Activated CD8-positive, alpha-beta T cell treated with anti-CD3 and anti-CD28 coated beads for 36 hours (primary cell): ENCODE measurements at regions not wholly inside any gene's neighbourhood (a gene's known extent, or its start where the extent isn't known, plus 50 kb on each side); places are given as distances from the start of the nearest gene placed in this dataset.

Source experiments
- ATAC-seq: fragments of 200-7000 bp; cut with Tn5 transposase; one replicate; pipeline ENCODE4 v1.10.0; 2021; ENCODE audit warnings: mild to moderate bottlenecking, moderate library complexity
- CTCF ChIA-PET: fragments of 350-600 bp; sonication (Branson Sonifier 250); formaldehyde crosslinking; loops from one replicate; lab custom pipeline; 2021; ENCODE audit warnings: antibody characterized with exemption; lab: Charles Lee
- POLR2A ChIA-PET: fragments of 350-600 bp; sonication (Branson Sonifier 250); formaldehyde crosslinking; loops from one replicate; lab custom pipeline; 2021; ENCODE audit warnings: antibody characterized with exemption; lab: Charles Lee
- DNase-seq: peaks from one replicate; pipeline ENCODE4 v3.0.0-alpha.2; 2020
- H3K27ac Mint-ChIP-seq: one replicate; pipeline ENCODE4 v1.8.0; 2021; ENCODE audit warnings: mild to moderate bottlenecking, mixed read lengths
- H3K27me3 Mint-ChIP-seq: one replicate; pipeline ENCODE4 v1.8.0; 2021; ENCODE audit warnings: mixed read lengths
- H3K36me3 Mint-ChIP-seq: one replicate; pipeline ENCODE4 v1.8.0; 2021; ENCODE audit warnings: low read depth, mixed read lengths
- H3K4me1 Mint-ChIP-seq: one replicate; pipeline ENCODE4 v1.8.0; 2021; ENCODE audit warnings: low read depth, mixed read lengths
- H3K4me3 Mint-ChIP-seq: one replicate; pipeline ENCODE4 v1.8.0; 2021; ENCODE audit warnings: mild to moderate bottlenecking, moderate library complexity, mixed read lengths
- H3K9me3 Mint-ChIP-seq: one replicate; pipeline ENCODE4 v1.8.0; 2021; ENCODE audit warnings: mixed read lengths
- intact Hi-C: fragments of 100-400 bp; cut with micrococcal nuclease; formaldehyde crosslinking; loops from one replicate; pipeline ENCODE4 v1.10.0; 2022
- TF ChIP-seq, protein P1 (sequence below): fragments of 200-600 bp; IDR thresholded peaks from one replicate; pipeline ENCODE4 v1.8.0; 2022; ENCODE audit warnings: antibody characterized with exemption, mild to moderate bottlenecking

DNA sequence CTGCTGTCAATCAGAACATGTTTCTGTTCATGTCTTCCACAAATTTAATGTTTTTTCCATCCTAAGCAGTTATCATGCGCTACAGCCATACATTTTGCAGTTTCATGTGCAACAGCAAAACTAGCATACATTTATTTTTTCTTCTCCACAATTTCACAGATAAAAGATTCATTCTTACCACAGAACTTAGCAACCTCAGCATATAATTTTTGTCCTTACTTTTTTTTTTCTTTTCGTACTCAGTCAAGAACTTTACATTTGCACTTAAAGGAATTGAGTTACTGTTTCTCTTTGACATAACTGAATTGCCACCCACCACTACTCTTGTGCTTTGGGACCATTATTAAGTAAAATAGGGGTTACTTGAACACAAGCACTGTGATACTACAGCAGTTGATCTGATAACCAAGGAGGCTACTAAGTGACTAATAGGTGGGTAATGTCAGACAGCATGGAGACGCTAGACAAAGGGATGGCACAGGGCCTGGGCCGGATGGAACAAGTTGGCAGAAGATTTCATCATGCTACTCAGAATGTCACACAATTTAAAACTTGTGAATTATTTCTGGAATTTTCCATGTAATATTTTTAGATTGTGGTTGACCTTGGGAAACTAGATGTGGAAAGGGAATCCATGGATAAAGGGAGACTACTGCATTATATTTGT is 50.2 kb upstream of the LHX8 start:
- TF ChIP-seq, protein P1, sequence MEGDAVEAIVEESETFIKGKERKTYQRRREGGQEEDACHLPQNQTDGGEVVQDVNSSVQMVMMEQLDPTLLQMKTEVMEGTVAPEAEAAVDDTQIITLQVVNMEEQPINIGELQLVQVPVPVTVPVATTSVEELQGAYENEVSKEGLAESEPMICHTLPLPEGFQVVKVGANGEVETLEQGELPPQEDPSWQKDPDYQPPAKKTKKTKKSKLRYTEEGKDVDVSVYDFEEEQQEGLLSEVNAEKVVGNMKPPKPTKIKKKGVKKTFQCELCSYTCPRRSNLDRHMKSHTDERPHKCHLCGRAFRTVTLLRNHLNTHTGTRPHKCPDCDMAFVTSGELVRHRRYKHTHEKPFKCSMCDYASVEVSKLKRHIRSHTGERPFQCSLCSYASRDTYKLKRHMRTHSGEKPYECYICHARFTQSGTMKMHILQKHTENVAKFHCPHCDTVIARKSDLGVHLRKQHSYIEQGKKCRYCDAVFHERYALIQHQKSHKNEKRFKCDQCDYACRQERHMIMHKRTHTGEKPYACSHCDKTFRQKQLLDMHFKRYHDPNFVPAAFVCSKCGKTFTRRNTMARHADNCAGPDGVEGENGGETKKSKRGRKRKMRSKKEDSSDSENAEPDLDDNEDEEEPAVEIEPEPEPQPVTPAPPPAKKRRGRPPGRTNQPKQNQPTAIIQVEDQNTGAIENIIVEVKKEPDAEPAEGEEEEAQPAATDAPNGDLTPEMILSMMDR, result no peak
- Mint-ChIP-seq H3K4me3 (no peak overlapping the region), H3K27me3 (no peaks in the 10 kb centered on the region), H3K36me3 (no peaks in the 10 kb centered on the region), H3K9me3 (peaks cover 4% of the 10 kb centered on the region), H3K27ac (no peak overlapping the region), H3K4me1 (no peaks in the 10 kb centered on the region)
- POLR2A ChIA-PET, result no interaction called here
- CTCF ChIA-PET, result no interaction called here
- ATAC-seq (no peak), DNase-seq (no peak)
- intact Hi-C loops, result no loop called here
